ENCODE measurements at regions not wholly inside any gene's neighbourhood (a gene's known extent, or its start where the extent isn't known, plus 50 kb on each side); places are given as distances from the start of the nearest gene placed in this dataset.

GRCh38 chr20:40965671-40966070 is 63.0 kb upstream of the TOP1 start:
- TF ChIP-seq CTCF (IDR thresholded peaks at IDR 0.05; ENCODE audit: control extremely low read depth in 1 of 3, insufficient read depth in 1 of 3, low read depth in 1 of 3, low read length in 3 of 3) (no peak), JUN (IDR thresholded peaks at IDR 0.05; ENCODE audit: low read depth, low read length) (no peak), ZNF274 (IDR thresholded peaks at IDR 0.05; ENCODE audit: borderline replicate concordance, extremely low read depth, low read length) (no peak)
